SH-SY5Y (cell line): ENCODE measurements at regions not wholly inside any gene's neighbourhood (a gene's known extent, or its start where the extent isn't known, plus 50 kb on each side); places are given as distances from the start of the nearest gene placed in this dataset.

Experiments
- GATA2 ChIP-seq: IDR thresholded peaks from 2 replicates; pipeline ENCODE4 v1.6.1; 2011; ENCODE audit warnings: mild to moderate bottlenecking, low read depth, low read length
- GATA3 ChIP-seq: IDR thresholded peaks from 2 replicates; pipeline ENCODE4 v1.6.1; 2011; ENCODE audit warnings: low read depth, mild to moderate bottlenecking, low read length, moderate library complexity

- TF ChIP-seq GATA3 (no peak), GATA2 (no peak)
Observed at GRCh38 chr4:8791609-8792008, 80.0 kb downstream of the HMX1 start.
